ENCODE measurements at regions not wholly inside any gene's neighbourhood (a gene's known extent, or its start where the extent isn't known, plus 50 kb on each side); places are given as distances from the start of the nearest gene placed in this dataset.

- no peak for TF ChIP-seq CTCF (IDR thresholded peaks at IDR 0.05 in 2 of 3, conservative IDR thresholded peaks at IDR 0.05 in 1 of 3; ENCODE audit: control insufficient read depth in 2 of 3, extremely low read depth in 1 of 3, insufficient read depth in 1 of 3, low read depth in 3 of 3, low read length in 3 of 3)
- no peak for TF ChIP-seq NR2C1 (IDR thresholded peaks at IDR 0.05)
- TF ChIP-seq SRF (IDR thresholded peaks at IDR 0.05; ENCODE audit: low read depth in 2 of 2, low read length in 2 of 2) = no peak
- no peak for TF ChIP-seq STAT1 (conservative IDR thresholded peaks at IDR 0.05)
- no peak for TF ChIP-seq CREB1 (IDR thresholded peaks at IDR 0.05; ENCODE audit: low read depth)
Measured at GRCh38 chr2:58715344-58715743, 474.2 kb upstream of the FANCL start.

Measured in GM12878 (cell line).